ENCODE measurements at regions not wholly inside any gene's neighbourhood (a gene's known extent, or its start where the extent isn't known, plus 50 kb on each side); places are given as distances from the start of the nearest gene placed in this dataset.

- no peak overlapping the region for H3K27ac Mint-ChIP-seq
- Histone ChIP-seq H3K9me3 (ENCODE audit: control extremely low read depth in 1 of 3, control insufficient read depth in 2 of 3, insufficient read depth in 1 of 3, low read length in 2 of 3) (peaks cover 0 to 12% (median 5%) of the 10 kb centered on the region in 3 donors), H3K27me3 (replicated peaks in 1 of 4; ENCODE audit: control extremely low read depth in 1 of 4, control insufficient read depth in 3 of 4, insufficient read depth in 4 of 4, low read length in 3 of 4) (peaks cover 0 to 1% (median 0%) of the 10 kb centered on the region in 4 experiments), H4K20me1 (ENCODE audit: control insufficient read depth, insufficient read depth, low read length, poor library complexity, severe bottlenecking) (no peaks in the 10 kb centered on the region), H3K27ac (ENCODE audit: low read length in 2 of 2) (no peak overlapping the region), H3K4me2 (replicated peaks; ENCODE audit: low read depth, low read length, poor library complexity, severe bottlenecking) (no peak overlapping the region), H3K4me3 (ENCODE audit: control extremely low read depth in 1 of 5, extremely low read depth in 1 of 5, insufficient read depth in 1 of 5, low read depth in 2 of 5, low read length in 4 of 5) (no peak overlapping the region), H2AFZ (ENCODE audit: insufficient read depth, low read depth, low read length, poor library complexity, severe bottlenecking) (no peak overlapping the region), H3K79me2 (ENCODE audit: control insufficient read depth, insufficient read depth, low read length) (no peaks in the 10 kb centered on the region), H3K9ac (ENCODE audit: low read length) (no peak overlapping the region), H3K36me3 (replicated peaks in 1 of 2; ENCODE audit: control extremely low read depth in 1 of 2, control insufficient read depth in 1 of 2, extremely low read depth in 1 of 2, insufficient read depth in 2 of 2, low read length in 1 of 2) (no peaks in the 10 kb centered on the region), H3K4me1 (ENCODE audit: control insufficient read depth in 2 of 2, insufficient read depth in 2 of 2, low read length in 2 of 2) (no peaks in the 10 kb centered on the region)
- H3K4me1 Mint-ChIP-seq: no peaks in the 10 kb centered on the region
- no peak overlapping the region for H3K4me3 Mint-ChIP-seq
- ChIA-PET CTCF (no interaction called here), POLR2A (no interaction called here)
- intact Hi-C loops (cut with micrococcal nuclease): no loop called here
- peaks cover 24% of the 10 kb centered on the region for H3K27me3 Mint-ChIP-seq
- ATAC-seq (ENCODE audit: low read depth) (no peak), DNase-seq (no peak)
- WGBS (ENCODE audit: insufficient coverage): 89% methylated on average over 3 of the region's 3 CpGs
- H3K9me3 Mint-ChIP-seq (ENCODE audit: insufficient read depth): peaks cover 5% of the 10 kb centered on the region
- TF ChIP-seq EZH2 (IDR thresholded peaks at IDR 0.05; ENCODE audit: borderline replicate concordance, insufficient read depth, low read depth, low read length, poor library complexity, severe bottlenecking) (no peak), CTCF (IDR thresholded peaks at IDR 0.05) (no peak)
Observed at GRCh38 chr20:24194143-24194542, 205.6 kb upstream of the GGTLC1 start.

DNA sequence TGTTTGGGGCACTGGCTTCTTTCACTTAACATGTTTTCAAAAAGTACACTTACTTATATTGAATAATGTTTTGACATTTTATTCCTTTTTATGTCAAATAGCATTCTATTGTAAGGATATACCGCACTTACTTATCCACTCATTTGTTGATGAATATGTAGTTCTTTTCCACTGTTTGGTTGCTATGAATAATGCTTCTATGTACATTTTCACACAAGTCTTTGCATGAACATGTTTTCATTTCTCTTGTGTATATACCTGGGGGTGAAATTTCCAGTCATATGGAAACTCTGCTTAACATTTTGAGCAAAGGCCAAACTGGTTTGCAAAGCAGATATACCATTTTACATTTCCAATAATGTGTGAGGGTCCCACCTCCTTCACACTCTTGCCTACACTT, 202.3 kb upstream of the GGTLC1 start:
- ATAC-seq (ENCODE audit: low read depth): no peak
- Histone ChIP-seq H3K9me3 (ENCODE audit: control extremely low read depth in 1 of 3, control insufficient read depth in 2 of 3, insufficient read depth in 1 of 3, low read length in 2 of 3) (peaks cover 0 to 17% (median 5%) of the 10 kb centered on the region in 3 donors), H3K27ac (ENCODE audit: low read length in 2 of 2) (no peak overlapping the region), H3K4me2 (replicated peaks; ENCODE audit: low read depth, low read length, poor library complexity, severe bottlenecking) (no peak overlapping the region), H3K79me2 (ENCODE audit: control insufficient read depth, insufficient read depth, low read length) (no peaks in the 10 kb centered on the region), H3K9ac (ENCODE audit: low read length) (no peak overlapping the region), H3K27me3 (replicated peaks in 1 of 4; ENCODE audit: control extremely low read depth in 1 of 4, control insufficient read depth in 3 of 4, insufficient read depth in 4 of 4, low read length in 3 of 4) (no peaks in the 10 kb centered on the region), H3K4me1 (ENCODE audit: control insufficient read depth in 2 of 2, insufficient read depth in 2 of 2, low read length in 2 of 2) (no peaks in the 10 kb centered on the region), H3K36me3 (replicated peaks in 1 of 2; ENCODE audit: control extremely low read depth in 1 of 2, control insufficient read depth in 1 of 2, extremely low read depth in 1 of 2, insufficient read depth in 2 of 2, low read length in 1 of 2) (no peaks in the 10 kb centered on the region), H2AFZ (ENCODE audit: insufficient read depth, low read depth, low read length, poor library complexity, severe bottlenecking) (no peak overlapping the region), H3K4me3 (ENCODE audit: control extremely low read depth in 1 of 5, extremely low read depth in 1 of 5, insufficient read depth in 1 of 5, low read depth in 2 of 5, low read length in 4 of 5) (no peak overlapping the region), H4K20me1 (ENCODE audit: control insufficient read depth, insufficient read depth, low read length, poor library complexity, severe bottlenecking) (no peaks in the 10 kb centered on the region)
- CTCF ChIA-PET: no interaction called here
- Mint-ChIP-seq H3K4me1 (peaks cover 6% of the 10 kb centered on the region), H3K27me3 (peaks cover 27% of the 10 kb centered on the region), H3K4me3 (no peak overlapping the region), H3K27ac (no peak overlapping the region), H3K9me3 (ENCODE audit: insufficient read depth) (peaks cover 5% of the 10 kb centered on the region)
- intact Hi-C loops (cut with micrococcal nuclease): no loop called here
- POLR2A ChIA-PET: no interaction called here
- DNase-seq: no peak
- no CpG with 5 or more reads among the region's 1 CpG for WGBS (ENCODE audit: insufficient coverage)
- no peak for TF ChIP-seq EZH2 (IDR thresholded peaks at IDR 0.05; ENCODE audit: borderline replicate concordance, insufficient read depth, low read depth, low read length, poor library complexity, severe bottlenecking)
- no peak for TF ChIP-seq CTCF (IDR thresholded peaks at IDR 0.05)
